CD4-positive, alpha-beta memory T cell (primary cell): ENCODE measurements at regions not wholly inside any gene's neighbourhood (a gene's known extent, or its start where the extent isn't known, plus 50 kb on each side); places are given as distances from the start of the nearest gene placed in this dataset.

Experiments used
- CTCF ChIA-PET: fragments of 350-600 bp; sonication (Branson Sonifier 250); formaldehyde crosslinking; loops from one replicate; lab custom pipeline; 2021; ENCODE audit warnings: inconsistent platforms; ENCODE audit not compliant: partially characterized antibody; lab: Charles Lee
- POLR2A ChIA-PET: fragments of 350-600 bp; sonication (Branson Sonifier 250); formaldehyde crosslinking; loops from one replicate; lab custom pipeline; 2021; ENCODE audit not compliant: partially characterized antibody; lab: Charles Lee
- DNase-seq, 5 donors: peaks; one replicate each; pipeline versions ENCODE4 v3.0.0 to v3.0.0-alpha.2; 2020 to 2022; ENCODE audit warnings: mixed read lengths in 1 of 5
- H3K27ac ChIP-seq: one replicate; pipeline ENCODE4 v1.7.0; 2013; ENCODE audit warnings: low read depth, low read length
- H3K27me3 ChIP-seq: 2 replicates; pipeline ENCODE4 v1.7.0; 2013; ENCODE audit warnings: mild to moderate bottlenecking, low read length, moderate library complexity; ENCODE audit not compliant: insufficient read depth
- H3K36me3 ChIP-seq: 2 replicates; pipeline ENCODE4 v1.7.0; 2013; ENCODE audit warnings: mild to moderate bottlenecking, low read length, moderate library complexity; ENCODE audit not compliant: insufficient read depth
- H3K4me1 ChIP-seq: 2 replicates; pipeline ENCODE4 v1.7.0; 2013; ENCODE audit warnings: mild to moderate bottlenecking, low read length, moderate library complexity; ENCODE audit not compliant: insufficient read depth
- H3K4me3 ChIP-seq, 2 donors: one replicate each; pipeline ENCODE4 v1.7.0; 2013; ENCODE audit warnings: low read length in 2 of 2, mild to moderate bottlenecking in 1 of 2
- H3K9me3 ChIP-seq, 2 donors: one replicate each; pipeline ENCODE4 v1.7.0; 2013; ENCODE audit warnings: low read length in 2 of 2, control low read depth in 1 of 2; ENCODE audit not compliant: control insufficient read depth in 1 of 2
- H3K27ac Mint-ChIP-seq, 7 donors: one replicate each; pipeline ENCODE4 v1.8.0; 2020 to 2021; ENCODE audit warnings: mixed read lengths in 7 of 7, mild to moderate bottlenecking in 6 of 7, inconsistent platforms in 3 of 7, moderate library complexity in 3 of 7
- H3K27me3 Mint-ChIP-seq, 2 donors: one replicate each; pipeline ENCODE4 v1.8.0; 2020 to 2021; ENCODE audit warnings: mixed read lengths in 2 of 2
- H3K36me3 Mint-ChIP-seq, 2 donors: one replicate each; pipeline ENCODE4 v1.8.0; 2020 to 2021; ENCODE audit warnings: mixed read lengths in 2 of 2, inconsistent platforms in 1 of 2, mild to moderate bottlenecking in 1 of 2
- H3K4me1 Mint-ChIP-seq, 4 donors: one replicate each; pipeline ENCODE4 v1.8.0; 2020 to 2021; ENCODE audit warnings: mixed read lengths in 4 of 4, mild to moderate bottlenecking in 1 of 4
- H3K4me3 Mint-ChIP-seq, 8 donors: one replicate each; pipeline ENCODE4 v1.8.0; 2020 to 2021; ENCODE audit warnings: mixed read lengths in 8 of 8, mild to moderate bottlenecking in 7 of 8, moderate library complexity in 6 of 8, inconsistent platforms in 3 of 8
- H3K9me3 Mint-ChIP-seq, 8 donors: one replicate each; pipeline ENCODE4 v1.8.0; 2020 to 2021; ENCODE audit warnings: mixed read lengths in 8 of 8, mild to moderate bottlenecking in 5 of 8, inconsistent platforms in 3 of 8, moderate library complexity in 1 of 8
- intact Hi-C: fragments of 100-400 bp; cut with micrococcal nuclease; formaldehyde crosslinking; loops from one replicate; pipeline ENCODE4 v1.15.1; 2023

DNA sequence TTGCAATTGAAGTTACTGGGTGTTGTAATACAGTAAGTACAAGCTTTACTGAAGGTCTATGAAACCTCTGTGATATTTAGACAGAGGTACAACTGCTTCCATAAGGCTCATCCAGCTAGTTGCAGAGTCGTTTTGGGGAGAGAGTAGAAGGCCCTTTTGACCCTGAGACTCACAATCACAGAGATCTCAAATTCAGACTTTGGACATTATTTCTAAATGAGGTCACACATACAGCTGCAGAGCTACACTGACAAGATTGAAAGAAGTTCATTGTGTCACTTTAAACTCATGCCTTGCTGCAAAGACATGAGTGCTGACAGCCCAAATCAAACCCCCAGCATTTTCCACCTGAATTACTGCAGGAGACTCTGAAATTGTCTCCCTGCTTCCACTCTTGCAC lies 205.9 kb upstream of the TMEM161B start:
- CTCF ChIA-PET = no interaction called here
- intact Hi-C loops = no loop called here
- H3K4me1 Mint-ChIP-seq = no peaks in the 10 kb centered on the region
- no peak for DNase-seq
- peaks cover 0 to 8% of the 10 kb centered on the region in 2 donors for H3K27me3 Mint-ChIP-seq
- Histone ChIP-seq H3K4me1 (no peaks in the 10 kb centered on the region), H3K9me3 (no peaks in the 10 kb centered on the region), H3K36me3 (no peaks in the 10 kb centered on the region), H3K4me3 (no peak overlapping the region), H3K27ac (no peak overlapping the region), H3K27me3 (no peaks in the 10 kb centered on the region)
- POLR2A ChIA-PET = no interaction called here
- no peak overlapping the region for H3K27ac Mint-ChIP-seq
- peaks cover 0 to 9% (median 6%) of the 10 kb centered on the region in 8 donors for H3K9me3 Mint-ChIP-seq
- H3K4me3 Mint-ChIP-seq = no peak overlapping the region
- no peaks in the 10 kb centered on the region for H3K36me3 Mint-ChIP-seq

DNA sequence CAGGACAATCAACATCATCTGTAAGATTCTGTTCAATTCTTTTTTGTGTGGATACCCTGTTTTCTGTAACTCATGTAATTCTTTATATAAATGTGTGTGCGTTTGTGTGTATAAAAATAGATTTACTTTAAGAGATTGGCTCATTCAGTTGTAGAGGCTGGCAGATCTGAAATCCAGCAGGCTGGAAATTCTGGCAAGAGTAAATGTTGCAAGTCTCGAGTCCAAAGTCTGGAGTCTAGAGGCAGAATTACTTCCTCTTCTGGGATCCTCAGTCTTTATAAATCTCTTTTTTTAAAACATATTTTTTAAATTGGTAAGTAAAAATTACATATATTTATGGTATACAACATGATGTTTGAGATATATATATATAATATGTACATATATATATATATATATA lies 202.1 kb upstream of the TMEM161B start:
- Histone ChIP-seq H3K9me3 (no peaks in the 10 kb centered on the region), H3K27ac (no peak overlapping the region), H3K4me1 (no peaks in the 10 kb centered on the region), H3K27me3 (no peaks in the 10 kb centered on the region), H3K36me3 (no peaks in the 10 kb centered on the region), H3K4me3 (no peak overlapping the region)
- H3K27ac Mint-ChIP-seq = no peak overlapping the region
- intact Hi-C loops = no loop called here
- H3K9me3 Mint-ChIP-seq = peaks cover 0 to 9% (median 6%) of the 10 kb centered on the region in 8 donors
- H3K27me3 Mint-ChIP-seq = peaks cover 5 to 8% of the 10 kb centered on the region in 2 donors
- no peak for DNase-seq
- no peaks in the 10 kb centered on the region for H3K4me1 Mint-ChIP-seq
- POLR2A ChIA-PET = no interaction called here
- no peaks in the 10 kb centered on the region for H3K36me3 Mint-ChIP-seq
- CTCF ChIA-PET = no interaction called here
- no peak overlapping the region for H3K4me3 Mint-ChIP-seq

DNA sequence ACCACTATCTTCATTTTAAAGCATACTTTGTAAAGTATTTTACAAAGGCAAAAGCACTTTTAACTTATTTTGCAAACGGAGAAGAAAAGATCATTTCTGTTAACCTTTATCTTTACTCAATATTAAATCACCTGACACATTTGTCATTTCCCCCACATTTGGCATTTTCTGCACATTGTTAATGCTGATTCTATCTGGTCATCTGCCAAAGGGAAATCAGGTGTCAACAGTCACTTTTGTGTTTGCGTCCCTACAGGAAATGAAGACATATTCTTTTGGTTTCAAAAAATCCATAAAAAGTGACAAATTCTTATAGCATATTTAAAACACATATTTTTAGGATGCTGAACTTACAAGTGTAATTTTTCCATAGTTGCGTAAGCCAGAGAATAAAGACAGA lies 191.3 kb upstream of the TMEM161B start:
- no peaks in the 10 kb centered on the region for H3K36me3 Mint-ChIP-seq
- no peak for DNase-seq
- peaks cover 0 to 3% (median 0%) of the 10 kb centered on the region in 8 donors for H3K9me3 Mint-ChIP-seq
- Histone ChIP-seq H3K4me3 (no peak overlapping the region), H3K9me3 (no peaks in the 10 kb centered on the region), H3K36me3 (no peaks in the 10 kb centered on the region), H3K27ac (no peak overlapping the region), H3K4me1 (no peaks in the 10 kb centered on the region), H3K27me3 (no peaks in the 10 kb centered on the region)
- H3K27ac Mint-ChIP-seq = no peak overlapping the region
- H3K4me1 Mint-ChIP-seq = no peaks in the 10 kb centered on the region
- ChIA-PET POLR2A (no interaction called here), CTCF (no interaction called here)
- H3K4me3 Mint-ChIP-seq = no peak overlapping the region
- peaks cover 0 to 6% of the 10 kb centered on the region in 2 donors for H3K27me3 Mint-ChIP-seq
- intact Hi-C loops = no loop called here

DNA sequence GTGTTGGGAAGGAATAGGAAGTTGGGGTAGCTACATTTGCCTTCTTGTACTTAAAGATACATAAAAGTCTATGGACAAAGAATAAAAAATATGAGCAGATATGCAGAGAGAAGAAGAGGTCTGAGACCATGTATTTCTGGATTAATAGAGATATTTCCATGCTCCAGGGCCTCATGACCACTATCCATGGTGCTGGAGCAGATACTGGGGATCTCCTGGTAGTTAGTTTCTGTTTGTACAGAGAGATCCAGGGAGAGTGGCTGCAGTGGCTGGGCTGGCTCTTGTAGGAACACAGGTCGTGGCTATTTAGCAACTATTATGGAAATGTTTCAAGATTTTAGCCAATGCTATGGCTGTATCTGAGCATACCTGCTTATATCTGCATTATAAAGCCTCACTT lies 184.2 kb upstream of the TMEM161B start:
- H3K36me3 ChIP-seq = no peaks in the 10 kb centered on the region
- H3K36me3 Mint-ChIP-seq = no peaks in the 10 kb centered on the region
- no peak overlapping the region for H3K4me3 ChIP-seq
- no peaks in the 10 kb centered on the region for H3K9me3 ChIP-seq
- no peak overlapping the region for H3K27ac ChIP-seq
- intact Hi-C loops = no loop called here
- H3K27ac Mint-ChIP-seq = no peak overlapping the region
- ChIA-PET POLR2A (no interaction called here), CTCF (no interaction called here)
- H3K4me1 ChIP-seq = no peaks in the 10 kb centered on the region
- H3K4me1 Mint-ChIP-seq = no peaks in the 10 kb centered on the region
- no peaks in the 10 kb centered on the region for H3K9me3 Mint-ChIP-seq
- H3K4me3 Mint-ChIP-seq = no peak overlapping the region
- no peak for DNase-seq
- peaks cover 6 to 14% of the 10 kb centered on the region in 2 donors for H3K27me3 Mint-ChIP-seq
- no peaks in the 10 kb centered on the region for H3K27me3 ChIP-seq

DNA sequence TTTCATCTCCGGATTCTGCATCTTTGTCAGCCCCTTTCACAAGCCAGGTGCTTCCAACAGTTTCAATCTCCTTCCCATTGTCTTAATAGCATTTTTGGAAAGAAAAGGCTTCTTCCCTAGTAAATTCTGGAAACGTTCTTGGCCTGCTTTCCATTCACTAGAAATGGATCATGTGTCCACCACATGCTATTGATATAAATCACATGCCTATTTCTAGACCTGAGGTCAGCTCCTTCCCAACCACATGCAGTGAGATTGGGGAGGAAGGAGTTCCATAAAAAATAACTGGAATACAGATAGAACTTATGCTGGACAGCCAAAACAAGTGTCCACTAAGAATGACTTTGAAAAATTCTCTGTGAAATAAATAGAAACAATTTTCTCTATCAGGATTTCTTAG lies 181.6 kb upstream of the TMEM161B start:
- ChIA-PET POLR2A (no interaction called here), CTCF (no interaction called here)
- no peaks in the 10 kb centered on the region for H3K36me3 ChIP-seq
- intact Hi-C loops = no loop called here
- DNase-seq = no peak
- no peaks in the 10 kb centered on the region for H3K4me1 Mint-ChIP-seq
- no peak overlapping the region for H3K27ac Mint-ChIP-seq
- H3K4me1 ChIP-seq = no peaks in the 10 kb centered on the region
- no peaks in the 10 kb centered on the region for H3K27me3 ChIP-seq
- no peaks in the 10 kb centered on the region for H3K36me3 Mint-ChIP-seq
- no peak overlapping the region for H3K4me3 ChIP-seq
- H3K9me3 ChIP-seq = no peaks in the 10 kb centered on the region
- H3K27me3 Mint-ChIP-seq = peaks cover 7 to 8% of the 10 kb centered on the region in 2 donors
- H3K4me3 Mint-ChIP-seq = no peak overlapping the region
- peaks cover 0 to 2% (median 0%) of the 10 kb centered on the region in 8 donors for H3K9me3 Mint-ChIP-seq
- no peak overlapping the region for H3K27ac ChIP-seq

DNA sequence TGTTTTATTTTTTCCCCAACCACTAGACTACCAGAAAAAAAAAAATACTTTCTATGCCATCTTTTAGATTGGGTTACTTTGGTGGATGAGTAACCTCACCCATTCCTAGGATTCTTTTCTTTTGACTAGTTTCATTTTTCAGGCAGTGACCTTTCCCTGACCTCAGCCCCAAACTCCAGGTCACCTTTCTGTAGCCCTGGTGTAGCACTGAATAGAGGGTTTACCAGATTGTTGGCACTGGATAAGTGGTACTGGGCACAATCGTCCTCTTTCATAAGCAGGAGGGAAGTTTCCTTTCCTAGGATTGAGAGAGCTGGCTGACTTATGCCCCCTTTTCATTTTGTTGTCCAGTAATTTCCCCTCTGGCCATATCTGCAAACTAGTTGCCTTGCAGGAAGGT lies 169.4 kb upstream of the TMEM161B start:
- H3K4me3 Mint-ChIP-seq = no peak overlapping the region
- H3K9me3 Mint-ChIP-seq = peaks cover 0 to 2% (median 0%) of the 10 kb centered on the region in 8 donors
- no peaks in the 10 kb centered on the region for H3K4me1 Mint-ChIP-seq
- Histone ChIP-seq H3K27ac (no peak overlapping the region), H3K4me1 (no peaks in the 10 kb centered on the region), H3K36me3 (no peaks in the 10 kb centered on the region), H3K27me3 (no peaks in the 10 kb centered on the region), H3K4me3 (no peak overlapping the region), H3K9me3 (no peaks in the 10 kb centered on the region)
- peaks cover 0 to 4% of the 10 kb centered on the region in 2 donors for H3K27me3 Mint-ChIP-seq
- ChIA-PET CTCF (no interaction called here), POLR2A (no interaction called here)
- no peak for DNase-seq
- H3K36me3 Mint-ChIP-seq = no peaks in the 10 kb centered on the region
- H3K27ac Mint-ChIP-seq = no peak overlapping the region
- intact Hi-C loops = no loop called here

DNA sequence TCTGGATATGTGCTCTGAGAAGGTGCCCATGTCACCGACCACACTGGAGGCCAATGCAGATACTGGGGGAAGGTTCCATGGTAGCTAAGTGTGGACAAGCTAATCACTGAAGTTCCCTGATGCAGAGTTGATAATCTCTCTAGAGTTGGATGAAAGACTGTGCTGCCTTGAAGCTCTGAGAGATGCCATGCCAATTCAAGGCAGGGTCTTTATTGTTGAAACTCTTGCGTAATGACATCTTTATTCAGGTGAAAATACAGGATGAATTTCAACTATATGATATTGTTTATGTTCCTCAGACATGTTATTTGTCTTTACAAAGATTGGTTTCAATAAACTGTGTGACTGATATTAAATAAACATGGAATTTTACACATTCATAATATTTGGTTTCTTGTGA lies 167.6 kb upstream of the TMEM161B start:
- no peak overlapping the region for H3K27ac Mint-ChIP-seq
- no peak for DNase-seq
- H3K9me3 Mint-ChIP-seq = peaks cover 0 to 2% (median 0%) of the 10 kb centered on the region in 8 donors
- CTCF ChIA-PET = no interaction called here
- H3K27me3 Mint-ChIP-seq = peaks cover 0 to 4% of the 10 kb centered on the region in 2 donors
- no peaks in the 10 kb centered on the region for H3K36me3 ChIP-seq
- H3K27me3 ChIP-seq = no peaks in the 10 kb centered on the region
- no peak overlapping the region for H3K4me3 ChIP-seq
- H3K9me3 ChIP-seq = no peaks in the 10 kb centered on the region
- intact Hi-C loops = no loop called here
- no peak overlapping the region for H3K4me3 Mint-ChIP-seq
- no peaks in the 10 kb centered on the region for H3K4me1 Mint-ChIP-seq
- H3K36me3 Mint-ChIP-seq = no peaks in the 10 kb centered on the region
- H3K4me1 ChIP-seq = no peaks in the 10 kb centered on the region
- POLR2A ChIA-PET = no interaction called here
- H3K27ac ChIP-seq = no peak overlapping the region

DNA sequence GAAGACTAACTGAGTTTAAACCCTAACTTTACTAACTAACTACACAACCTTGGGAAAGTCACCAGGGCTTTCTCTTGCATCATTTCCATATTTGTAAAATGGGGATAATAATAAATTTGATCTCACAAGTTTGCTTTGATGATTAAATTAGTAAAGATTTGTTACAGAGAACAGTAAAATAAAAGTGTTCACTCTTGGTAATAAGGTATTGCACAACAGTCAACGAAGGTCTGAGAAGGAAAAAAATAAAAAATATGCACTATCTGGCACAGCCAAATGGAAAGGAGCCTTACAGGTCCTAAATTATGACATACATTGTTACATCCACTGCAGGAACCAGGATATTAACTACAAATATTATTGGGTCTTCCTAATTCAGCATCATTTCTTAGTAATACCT lies 160.0 kb upstream of the TMEM161B start:
- intact Hi-C loops = no loop called here
- H3K4me3 Mint-ChIP-seq = no peak overlapping the region
- Histone ChIP-seq H3K36me3 (no peaks in the 10 kb centered on the region), H3K4me1 (no peaks in the 10 kb centered on the region), H3K27ac (no peak overlapping the region), H3K9me3 (no peaks in the 10 kb centered on the region), H3K4me3 (no peak overlapping the region), H3K27me3 (no peaks in the 10 kb centered on the region)
- H3K9me3 Mint-ChIP-seq = peaks cover 0 to 3% (median under 1%) of the 10 kb centered on the region in 8 donors
- no peak for DNase-seq
- peaks cover 3 to 10% of the 10 kb centered on the region in 2 donors for H3K27me3 Mint-ChIP-seq
- H3K4me1 Mint-ChIP-seq = no peaks in the 10 kb centered on the region
- H3K27ac Mint-ChIP-seq = no peak overlapping the region
- POLR2A ChIA-PET = no interaction called here
- CTCF ChIA-PET = no interaction called here
- no peaks in the 10 kb centered on the region for H3K36me3 Mint-ChIP-seq
